NCI-H146 treated with DMSO at 0.1 percent for 48 hours (cell line): ENCODE measurements at regions not wholly inside any gene's neighbourhood (a gene's known extent, or its start where the extent isn't known, plus 50 kb on each side); places are given as distances from the start of the nearest gene placed in this dataset.
A peak's percentile ranks its signal among the peaks of the same experiment; 100 is the strongest.
"Not testable (repeated sequence)": the region's sequence is repeated elsewhere in the genome, so short reads cannot be mapped to it uniquely, and the experiment has no call there.

Experiments
- DNase-seq: peaks from one replicate; lab custom pipeline; 2025; ENCODE audit not compliant: unreplicated experiment; lab: John Stamatoyannopoulos, UW

GRCh38 chr16:63461248-63461841, 1425.1 kb upstream of the CDH8 start:
- peak; percentile 49 for DNase-seq

- peak; percentile 77 for DNase-seq
Observed at GRCh38 chr16:63458846-63459245, 1422.6 kb upstream of the CDH8 start.

GRCh38 chr16:63457869-63458268, 1421.6 kb upstream of the CDH8 start:
- DNase-seq = no peak

- DNase-seq = no peak
Observed at GRCh38 chr16:63453261-63453660, 1417.0 kb upstream of the CDH8 start.

- DNase-seq = peak; percentile 87
Observed at GRCh38 chr16:63447121-63447520, 1410.9 kb upstream of the CDH8 start.

GRCh38 chr16:63442246-63442645, 1406.0 kb upstream of the CDH8 start:
- peak; percentile 51 for DNase-seq

GRCh38 chr16:63426275-63426870, 1390.1 kb upstream of the CDH8 start:
- DNase-seq = no peak

GRCh38 chr16:63422715-63423114, 1386.5 kb upstream of the CDH8 start:
- DNase-seq = no peak

- DNase-seq = no peak
Observed at GRCh38 chr16:63416712-63417111, 1380.5 kb upstream of the CDH8 start.

- DNase-seq = peak; percentile 51
Observed at GRCh38 chr16:63415014-63415413, 1378.8 kb upstream of the CDH8 start.

- no peak for DNase-seq
Observed at GRCh38 chr16:63410594-63410993, 1374.4 kb upstream of the CDH8 start.

- DNase-seq = no peak
Observed at GRCh38 chr16:63403792-63404191, 1367.6 kb upstream of the CDH8 start.

GRCh38 chr16:63388277-63388676, 1352.0 kb upstream of the CDH8 start:
- not testable (repeated sequence) for DNase-seq

GRCh38 chr16:63385714-63386432, 1349.6 kb upstream of the CDH8 start:
- no peak for DNase-seq

- no peak for DNase-seq
Observed at GRCh38 chr16:63373744-63374143, 1337.5 kb upstream of the CDH8 start.

- no peak for DNase-seq
Observed at GRCh38 chr16:63372815-63373214, 1336.6 kb upstream of the CDH8 start.

GRCh38 chr16:63372283-63372682, 1336.0 kb upstream of the CDH8 start:
- no peak for DNase-seq

GRCh38 chr16:63365649-63366304, 1329.5 kb upstream of the CDH8 start:
- no peak for DNase-seq

GRCh38 chr16:63363738-63364137, 1327.5 kb upstream of the CDH8 start:
- DNase-seq = no peak

GRCh38 chr16:63361032-63361624, 1324.9 kb upstream of the CDH8 start:
- DNase-seq = peak; percentile 52

- no peak for DNase-seq
Observed at GRCh38 chr16:63349961-63350360, 1313.7 kb upstream of the CDH8 start.

- DNase-seq = no peak
Observed at GRCh38 chr16:63346000-63346399, 1309.8 kb upstream of the CDH8 start.
